ENCODE measurements at regions not wholly inside any gene's neighbourhood (a gene's known extent, or its start where the extent isn't known, plus 50 kb on each side); places are given as distances from the start of the nearest gene placed in this dataset.

DNA sequence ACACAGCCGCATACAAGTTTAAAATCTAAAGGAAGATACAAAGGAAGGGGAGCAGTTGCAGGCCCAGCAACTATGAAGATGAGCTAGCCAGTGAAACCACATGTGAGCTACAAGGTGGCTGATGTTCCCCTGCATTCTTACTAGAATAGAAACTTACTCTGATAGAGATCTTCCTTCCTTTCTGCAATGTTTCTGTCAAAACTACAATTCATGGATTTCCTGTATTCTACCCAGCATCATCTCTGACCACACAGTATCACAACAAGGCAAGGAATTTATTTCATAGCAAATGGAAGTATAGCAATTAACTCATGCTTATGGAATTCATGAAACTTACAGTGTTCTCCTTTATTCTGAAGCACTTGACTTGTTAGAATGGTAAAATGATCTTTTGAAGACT is 68.7 kb upstream of the AASS start:
- DNase-seq (ENCODE audit: low spot score in 2 of 2) = no peak
- Histone ChIP-seq H3K4me3 (no peak overlapping the region), H3K27ac (no peak overlapping the region), H3K9me3 (peaks cover 0 to 1% (median 0%) of the 10 kb centered on the region in 4 donors), H3K36me3 (peaks cover 0 to 1% (median 0%) of the 10 kb centered on the region in 3 donors), H3K27me3 (no peaks in the 10 kb centered on the region), H3K4me1 (no peaks in the 10 kb centered on the region)
- TF ChIP-seq, protein P1, sequence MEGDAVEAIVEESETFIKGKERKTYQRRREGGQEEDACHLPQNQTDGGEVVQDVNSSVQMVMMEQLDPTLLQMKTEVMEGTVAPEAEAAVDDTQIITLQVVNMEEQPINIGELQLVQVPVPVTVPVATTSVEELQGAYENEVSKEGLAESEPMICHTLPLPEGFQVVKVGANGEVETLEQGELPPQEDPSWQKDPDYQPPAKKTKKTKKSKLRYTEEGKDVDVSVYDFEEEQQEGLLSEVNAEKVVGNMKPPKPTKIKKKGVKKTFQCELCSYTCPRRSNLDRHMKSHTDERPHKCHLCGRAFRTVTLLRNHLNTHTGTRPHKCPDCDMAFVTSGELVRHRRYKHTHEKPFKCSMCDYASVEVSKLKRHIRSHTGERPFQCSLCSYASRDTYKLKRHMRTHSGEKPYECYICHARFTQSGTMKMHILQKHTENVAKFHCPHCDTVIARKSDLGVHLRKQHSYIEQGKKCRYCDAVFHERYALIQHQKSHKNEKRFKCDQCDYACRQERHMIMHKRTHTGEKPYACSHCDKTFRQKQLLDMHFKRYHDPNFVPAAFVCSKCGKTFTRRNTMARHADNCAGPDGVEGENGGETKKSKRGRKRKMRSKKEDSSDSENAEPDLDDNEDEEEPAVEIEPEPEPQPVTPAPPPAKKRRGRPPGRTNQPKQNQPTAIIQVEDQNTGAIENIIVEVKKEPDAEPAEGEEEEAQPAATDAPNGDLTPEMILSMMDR (IDR thresholded peaks at IDR 0.05) = no peak
- TF ChIP-seq POLR2A (IDR thresholded peaks at IDR 0.05) = no peak
- no peak for TF ChIP-seq EP300 (IDR thresholded peaks at IDR 0.05)
- 81 to 91% methylated on average over 1 of the region's 1 CpG for WGBS, 2 donors

DNA sequence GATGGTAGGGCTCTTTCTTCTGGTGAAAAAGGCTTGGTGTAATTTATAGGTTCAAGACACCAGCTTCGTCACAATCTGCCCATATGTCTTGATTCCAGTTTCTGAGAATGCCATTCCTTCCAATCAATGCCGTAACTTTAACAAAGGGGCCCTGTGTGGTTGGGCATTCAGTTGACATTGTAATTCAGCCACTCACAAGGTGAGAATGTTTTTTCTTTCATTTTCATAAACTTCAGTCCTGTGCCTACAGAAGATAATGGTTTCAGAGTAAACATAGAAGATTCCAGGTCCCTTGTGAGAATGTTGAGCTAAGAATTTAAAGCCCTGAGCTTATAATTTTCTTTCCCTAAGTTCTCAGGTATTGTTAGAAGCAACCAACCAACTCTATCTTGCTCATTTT is 67.3 kb upstream of the AASS start:
- Histone ChIP-seq H3K27me3 (no peaks in the 10 kb centered on the region), H3K4me3 (no peak overlapping the region), H3K36me3 (peaks cover 0 to 3% (median 0%) of the 10 kb centered on the region in 3 donors), H3K9me3 (peaks cover 0 to 15% (median 0%) of the 10 kb centered on the region in 4 donors), H3K4me1 (no peaks in the 10 kb centered on the region), H3K27ac (no peak overlapping the region)
- no peak for DNase-seq (ENCODE audit: low spot score in 2 of 2)
- TF ChIP-seq, protein P1 (IDR thresholded peaks at IDR 0.05) = no peak
- 78 to 84% methylated on average over 2 of the region's 2 CpGs for WGBS, 2 donors

DNA sequence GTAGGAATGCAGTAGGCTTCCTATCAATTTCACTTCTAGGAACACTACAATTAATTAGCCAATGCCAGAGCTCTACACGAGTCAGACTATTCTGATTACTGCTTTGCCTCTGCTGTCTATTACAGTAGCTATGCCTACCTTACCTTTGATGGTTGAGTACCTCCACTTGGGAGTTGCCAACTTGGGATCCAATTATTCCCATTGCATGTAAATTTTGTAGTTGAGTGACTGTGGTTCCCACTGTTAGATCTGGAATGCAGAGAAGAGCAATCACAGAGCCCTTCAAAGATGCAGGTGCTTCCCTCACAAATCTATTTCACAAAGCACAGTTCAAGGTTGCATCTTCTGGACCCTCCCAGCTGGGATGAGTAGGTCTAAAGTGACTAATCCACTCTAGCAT is 62.9 kb upstream of the AASS start:
- TF ChIP-seq EP300 (IDR thresholded peaks at IDR 0.05) (no peak), POLR2A (IDR thresholded peaks at IDR 0.05) (no peak)
- TF ChIP-seq, protein P1 (IDR thresholded peaks at IDR 0.05) = no peak
- Histone ChIP-seq H3K4me1 (no peaks in the 10 kb centered on the region), H3K36me3 (peaks cover 0 to 8% (median 0%) of the 10 kb centered on the region in 3 donors), H3K9me3 (peaks cover 0 to 21% (median 0%) of the 10 kb centered on the region in 4 donors), H3K27ac (no peak overlapping the region), H3K27me3 (no peaks in the 10 kb centered on the region), H3K4me3 (no peak overlapping the region)
- WGBS, 2 donors = 93 to 100% methylated on average over 1 of the region's 1 CpG
- no peak for DNase-seq (ENCODE audit: low spot score in 2 of 2)

DNA sequence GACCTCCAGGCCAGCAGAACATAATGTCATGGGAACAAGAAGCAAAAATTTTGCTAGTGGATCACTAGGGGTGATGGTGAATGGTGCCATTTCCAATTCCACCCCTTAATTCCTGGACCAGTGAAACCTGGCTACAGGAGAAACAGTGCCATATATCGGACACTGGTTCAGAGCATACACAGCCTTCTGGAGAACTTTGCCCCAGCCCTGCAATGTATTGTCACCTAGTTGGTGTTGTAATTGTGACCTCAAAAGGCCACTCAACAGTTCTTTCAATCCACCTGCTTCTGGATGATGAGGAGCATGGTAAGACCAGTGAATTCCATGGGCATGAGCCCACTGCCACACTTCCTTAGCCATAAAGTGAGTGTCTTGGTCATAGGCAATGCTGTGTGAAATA is 59.8 kb upstream of the AASS start:
- no peak overlapping the region for H3K4me3 ChIP-seq
- WGBS, 2 donors = 88 to 100% methylated on average over 1 of the region's 1 CpG
- H3K27ac ChIP-seq = no peak overlapping the region
- no peaks in the 10 kb centered on the region for H3K4me1 ChIP-seq
- H3K9me3 ChIP-seq = peaks cover 0 to 21% (median 0%) of the 10 kb centered on the region in 4 donors
- no peak for DNase-seq (ENCODE audit: low spot score in 2 of 2)
- H3K27me3 ChIP-seq = no peaks in the 10 kb centered on the region
- H3K36me3 ChIP-seq = peaks cover 0 to 8% (median 0%) of the 10 kb centered on the region in 3 donors
- TF ChIP-seq EP300 (IDR thresholded peaks at IDR 0.05) = no peak
- TF ChIP-seq, protein P1 (IDR thresholded peaks at IDR 0.05) = no peak

DNA sequence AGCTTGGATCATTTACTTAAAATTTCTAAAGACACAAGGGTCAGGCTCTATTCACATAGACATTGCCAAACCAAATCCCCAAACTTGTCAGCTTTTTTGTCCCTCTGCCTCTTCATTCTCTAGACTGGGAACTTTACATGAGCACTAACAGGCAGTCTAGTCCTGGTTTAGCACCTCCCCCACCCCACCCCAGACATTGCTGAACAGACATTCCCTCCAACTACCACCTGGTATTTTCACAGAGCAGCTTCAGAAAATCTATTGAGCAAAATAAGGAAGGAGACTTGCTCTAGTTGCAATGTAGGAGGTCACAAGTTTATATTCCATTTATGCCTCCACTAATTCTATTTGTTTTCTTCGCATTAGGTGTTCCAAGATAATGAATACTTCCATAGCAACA is 56.8 kb upstream of the AASS start:
- peaks cover 0 to 1% (median 0%) of the 10 kb centered on the region in 4 donors for H3K9me3 ChIP-seq
- no peak for DNase-seq (ENCODE audit: low spot score in 2 of 2)
- no peaks in the 10 kb centered on the region for H3K4me1 ChIP-seq
- TF ChIP-seq EP300 (IDR thresholded peaks at IDR 0.05) (no peak), POLR2A (IDR thresholded peaks at IDR 0.05) (no peak)
- TF ChIP-seq, protein P1 (IDR thresholded peaks at IDR 0.05) = no peak
- 89 to 90% methylated on average over 1 of the region's 1 CpG for WGBS, 2 donors
- H3K36me3 ChIP-seq = peaks cover 0 to 5% (median 0%) of the 10 kb centered on the region in 3 donors
- H3K27ac ChIP-seq = no peak overlapping the region
- H3K27me3 ChIP-seq = no peaks in the 10 kb centered on the region
- H3K4me3 ChIP-seq = no peak overlapping the region

Data from tibial nerve (tissue), 4 donors.